Activated CD4-positive, alpha-beta memory T cell treated with anti-CD3 and anti-CD28 coated beads, Interleukin-2, amount 10 ng/mL, durations not matched to agents 7 days and 5 days (primary cell): ENCODE measurements at regions not wholly inside any gene's neighbourhood (a gene's known extent, or its start where the extent isn't known, plus 50 kb on each side); places are given as distances from the start of the nearest gene placed in this dataset.

Experiments
- CTCF ChIA-PET: fragments of 350-600 bp; sonication (Branson Sonifier 250); formaldehyde crosslinking; loops from one replicate; lab custom pipeline; 2021; ENCODE audit warnings: antibody characterized with exemption, inconsistent platforms; lab: Charles Lee
- POLR2A ChIA-PET: fragments of 350-600 bp; sonication (Branson Sonifier 250); formaldehyde crosslinking; loops from one replicate; lab custom pipeline; 2021; ENCODE audit warnings: antibody characterized with exemption; lab: Charles Lee
- DNase-seq: peaks from one replicate; pipeline ENCODE4 v3.0.0-alpha.2; 2020
- H3K27ac Mint-ChIP-seq: one replicate; pipeline ENCODE4 v1.8.0; 2021; ENCODE audit warnings: mild to moderate bottlenecking, mixed read lengths
- H3K27me3 Mint-ChIP-seq: one replicate; pipeline ENCODE4 v1.8.0; 2021; ENCODE audit warnings: mixed read lengths
- H3K36me3 Mint-ChIP-seq: one replicate; pipeline ENCODE4 v1.8.0; 2021; ENCODE audit warnings: low read depth, mixed read lengths
- H3K4me1 Mint-ChIP-seq: one replicate; pipeline ENCODE4 v1.8.0; 2021; ENCODE audit warnings: mixed read lengths
- H3K4me3 Mint-ChIP-seq: one replicate; pipeline ENCODE4 v1.8.0; 2021; ENCODE audit warnings: mild to moderate bottlenecking, mixed read lengths
- H3K9me3 Mint-ChIP-seq: one replicate; pipeline ENCODE4 v1.8.0; 2021; ENCODE audit warnings: mixed read lengths

GRCh38 chr6:8914700-8915099, 479.4 kb upstream of the SLC35B3 start:
- Mint-ChIP-seq H3K4me3 (no peak overlapping the region), H3K27ac (no peak overlapping the region), H3K9me3 (peaks cover 20% of the 10 kb centered on the region), H3K4me1 (no peaks in the 10 kb centered on the region), H3K27me3 (no peaks in the 10 kb centered on the region), H3K36me3 (no peaks in the 10 kb centered on the region)
- CTCF ChIA-PET: no interaction called here
- DNase-seq: no peak
- POLR2A ChIA-PET: no interaction called here

- POLR2A ChIA-PET: no interaction called here
- CTCF ChIA-PET: no interaction called here
Measured at GRCh38 chr6:8908638-8909037, 473.3 kb upstream of the SLC35B3 start.

GRCh38 chr6:8906699-8907098, 471.4 kb upstream of the SLC35B3 start:
- no peaks in the 10 kb centered on the region for H3K36me3 Mint-ChIP-seq
- H3K4me1 Mint-ChIP-seq: no peaks in the 10 kb centered on the region
- no peak for DNase-seq
- no peak overlapping the region for H3K4me3 Mint-ChIP-seq
- H3K27me3 Mint-ChIP-seq: no peaks in the 10 kb centered on the region
- ChIA-PET CTCF (no interaction called here), POLR2A (no interaction called here)
- H3K27ac Mint-ChIP-seq: no peak overlapping the region
- H3K9me3 Mint-ChIP-seq: no peaks in the 10 kb centered on the region

More at GRCh38 chr6:8908638-8909037, 473.3 kb upstream of the SLC35B3 start:
- Mint-ChIP-seq H3K4me3 (no peak overlapping the region), H3K36me3 (no peaks in the 10 kb centered on the region), H3K9me3 (peaks cover 8% of the 10 kb centered on the region), H3K4me1 (no peaks in the 10 kb centered on the region), H3K27ac (no peak overlapping the region), H3K27me3 (no peaks in the 10 kb centered on the region)
- no peak for DNase-seq

GRCh38 chr6:8905757-8906156, 470.4 kb upstream of the SLC35B3 start:
- ChIA-PET CTCF (interaction anchor here (0.5 kb wide), 1 partner anchor 170 kb away, joined by 5 read pairs; no protein-coding TSS in a partner anchor), POLR2A (no interaction called here)
- Mint-ChIP-seq H3K4me3 (no peak overlapping the region), H3K9me3 (no peaks in the 10 kb centered on the region), H3K36me3 (no peaks in the 10 kb centered on the region), H3K27ac (no peak overlapping the region), H3K4me1 (no peaks in the 10 kb centered on the region), H3K27me3 (no peaks in the 10 kb centered on the region)
- no peak for DNase-seq

- Mint-ChIP-seq H3K4me1 (no peaks in the 10 kb centered on the region), H3K4me3 (no peak overlapping the region), H3K27me3 (no peaks in the 10 kb centered on the region), H3K9me3 (no peaks in the 10 kb centered on the region), H3K36me3 (no peaks in the 10 kb centered on the region), H3K27ac (no peak overlapping the region)
- DNase-seq: no peak
- POLR2A ChIA-PET: no interaction called here
- CTCF ChIA-PET: no interaction called here
Measured at GRCh38 chr6:8904754-8905153, 469.4 kb upstream of the SLC35B3 start.

- H3K36me3 Mint-ChIP-seq: no peaks in the 10 kb centered on the region
- H3K27ac Mint-ChIP-seq: no peak overlapping the region
- CTCF ChIA-PET: no interaction called here
- no peaks in the 10 kb centered on the region for H3K9me3 Mint-ChIP-seq
- no peak overlapping the region for H3K4me3 Mint-ChIP-seq
- POLR2A ChIA-PET: no interaction called here
- H3K4me1 Mint-ChIP-seq: no peaks in the 10 kb centered on the region
- no peaks in the 10 kb centered on the region for H3K27me3 Mint-ChIP-seq
- no peak for DNase-seq
Measured at GRCh38 chr6:8900056-8900455, 464.7 kb upstream of the SLC35B3 start.

GRCh38 chr6:8889514-8889913, 454.2 kb upstream of the SLC35B3 start:
- CTCF ChIA-PET: no interaction called here
- Mint-ChIP-seq H3K4me1 (no peaks in the 10 kb centered on the region), H3K4me3 (no peak overlapping the region), H3K27me3 (no peaks in the 10 kb centered on the region), H3K27ac (no peak overlapping the region), H3K36me3 (no peaks in the 10 kb centered on the region), H3K9me3 (no peaks in the 10 kb centered on the region)
- no peak for DNase-seq
- POLR2A ChIA-PET: no interaction called here

GRCh38 chr6:8888468-8888867, 453.1 kb upstream of the SLC35B3 start:
- DNase-seq: no peak
- POLR2A ChIA-PET: no interaction called here
- Mint-ChIP-seq H3K27ac (no peak overlapping the region), H3K36me3 (no peaks in the 10 kb centered on the region), H3K27me3 (no peaks in the 10 kb centered on the region), H3K4me1 (no peaks in the 10 kb centered on the region), H3K4me3 (no peak overlapping the region), H3K9me3 (peaks cover 4% of the 10 kb centered on the region)
- CTCF ChIA-PET: no interaction called here

- POLR2A ChIA-PET: no interaction called here
- H3K9me3 Mint-ChIP-seq: peaks cover 4% of the 10 kb centered on the region
- DNase-seq: no peak
- no peak overlapping the region for H3K27ac Mint-ChIP-seq
- CTCF ChIA-PET: no interaction called here
- H3K36me3 Mint-ChIP-seq: no peaks in the 10 kb centered on the region
- H3K27me3 Mint-ChIP-seq: no peaks in the 10 kb centered on the region
- H3K4me3 Mint-ChIP-seq: no peak overlapping the region
- H3K4me1 Mint-ChIP-seq: no peaks in the 10 kb centered on the region
Measured at GRCh38 chr6:8881663-8882062, 446.3 kb upstream of the SLC35B3 start.

- DNase-seq: no peak
- ChIA-PET POLR2A (no interaction called here), CTCF (interaction anchor here (0.6 kb wide), 1 partner anchor 1596 kb away, joined by 3 read pairs; no protein-coding TSS in a partner anchor)
- peaks cover 4% of the 10 kb centered on the region for H3K9me3 Mint-ChIP-seq
- H3K27ac Mint-ChIP-seq: no peak overlapping the region
- H3K36me3 Mint-ChIP-seq: no peaks in the 10 kb centered on the region
- H3K27me3 Mint-ChIP-seq: no peaks in the 10 kb centered on the region
- H3K4me1 Mint-ChIP-seq: no peaks in the 10 kb centered on the region
- no peak overlapping the region for H3K4me3 Mint-ChIP-seq
Measured at GRCh38 chr6:8879334-8879733, 444.0 kb upstream of the SLC35B3 start.

- ChIA-PET CTCF (no interaction called here), POLR2A (no interaction called here)
Measured at GRCh38 chr6:8875986-8876385, 440.6 kb upstream of the SLC35B3 start.

GRCh38 chr6:8872589-8872988, 437.2 kb upstream of the SLC35B3 start:
- no peak for DNase-seq
- CTCF ChIA-PET: no interaction called here
- Mint-ChIP-seq H3K27ac (no peak overlapping the region), H3K9me3 (no peaks in the 10 kb centered on the region), H3K4me3 (no peak overlapping the region), H3K4me1 (no peaks in the 10 kb centered on the region), H3K36me3 (no peaks in the 10 kb centered on the region), H3K27me3 (no peaks in the 10 kb centered on the region)
- POLR2A ChIA-PET: no interaction called here

More at GRCh38 chr6:8875986-8876385, 440.6 kb upstream of the SLC35B3 start:
- Mint-ChIP-seq H3K4me1 (no peaks in the 10 kb centered on the region), H3K27ac (no peak overlapping the region), H3K36me3 (no peaks in the 10 kb centered on the region), H3K27me3 (no peaks in the 10 kb centered on the region), H3K9me3 (no peaks in the 10 kb centered on the region), H3K4me3 (no peak overlapping the region)
- DNase-seq: no peak

- no peak overlapping the region for H3K4me3 Mint-ChIP-seq
- CTCF ChIA-PET: no interaction called here
Measured at GRCh38 chr6:8865451-8865850, 430.1 kb upstream of the SLC35B3 start.

GRCh38 chr6:8860671-8861070, 425.3 kb upstream of the SLC35B3 start:
- no peaks in the 10 kb centered on the region for H3K36me3 Mint-ChIP-seq
- H3K9me3 Mint-ChIP-seq: no peaks in the 10 kb centered on the region
- H3K4me3 Mint-ChIP-seq: no peak overlapping the region
- H3K27ac Mint-ChIP-seq: no peak overlapping the region
- DNase-seq: no peak
- no peaks in the 10 kb centered on the region for H3K4me1 Mint-ChIP-seq
- POLR2A ChIA-PET: no interaction called here
- CTCF ChIA-PET: no interaction called here
- H3K27me3 Mint-ChIP-seq: no peaks in the 10 kb centered on the region

More at GRCh38 chr6:8865451-8865850, 430.1 kb upstream of the SLC35B3 start:
- H3K27me3 Mint-ChIP-seq: no peaks in the 10 kb centered on the region
- DNase-seq: no peak
- H3K36me3 Mint-ChIP-seq: no peaks in the 10 kb centered on the region
- H3K27ac Mint-ChIP-seq: no peak overlapping the region
- no peaks in the 10 kb centered on the region for H3K4me1 Mint-ChIP-seq
- no peaks in the 10 kb centered on the region for H3K9me3 Mint-ChIP-seq
- POLR2A ChIA-PET: no interaction called here
